ENCODE measurements at regions not wholly inside any gene's neighbourhood (a gene's known extent, or its start where the extent isn't known, plus 50 kb on each side); places are given as distances from the start of the nearest gene placed in this dataset.
A peak's percentile ranks its signal among the peaks of the same experiment; 100 is the strongest.

GRCh38 chr12:124655698-124656516 lies 88.5 kb upstream of the NCOR2 start:
- Histone ChIP-seq H3K27me3 (ENCODE audit: insufficient read depth, low read length) (no peaks in the 10 kb centered on the region), H4K5ac (ENCODE audit: insufficient read length, low read depth, low read length) (no peak overlapping the region), H3K23ac (ENCODE audit: insufficient read length, low read depth, low read length) (no peak overlapping the region), H2AK5ac (ENCODE audit: insufficient read length, low read length) (no peak overlapping the region), H3K56ac (ENCODE audit: insufficient read length, low read depth, low read length) (no peak overlapping the region), H3K79me2 (ENCODE audit: insufficient read depth, low read length) (no peaks in the 10 kb centered on the region), H3K4ac (ENCODE audit: low read depth, low read length) (no peak overlapping the region), H3K9me3 (ENCODE audit: control insufficient read depth, low read depth, low read length) (no peaks in the 10 kb centered on the region), H3K14ac (ENCODE audit: insufficient read depth, low read length) (peak overlapping the region; percentile 24; the same call in 1 of the 2 replicates), H2BK5ac (ENCODE audit: insufficient read length, low read length) (no peak overlapping the region), H3K79me1 (ENCODE audit: insufficient read depth, low read depth, low read length, poor library complexity, severe bottlenecking) (no peaks in the 10 kb centered on the region), H3K4me2 (ENCODE audit: insufficient read depth, insufficient read length, low read length) (peak overlapping the region; percentile 38), H4K20me1 (ENCODE audit: control insufficient read depth, insufficient read depth, insufficient read length) (no peaks in the 10 kb centered on the region), H3T11ph (ENCODE audit: low read length) (no peak overlapping the region), H2BK120ac (ENCODE audit: low read depth, low read length, poor library complexity, severe bottlenecking) (no peak overlapping the region), H2BK20ac (ENCODE audit: low read depth, low read length, poor library complexity, severe bottlenecking) (no peak overlapping the region), H3K27ac (ENCODE audit: insufficient read length, low read depth, low read length) (no peak overlapping the region), H4K91ac (ENCODE audit: insufficient read length, low read depth, low read length) (no peak overlapping the region), H2BK12ac (ENCODE audit: insufficient read length, low read depth, low read length) (no peak overlapping the region), H3K18ac (ENCODE audit: insufficient read length, low read depth, low read length) (peak overlapping the region; percentile 40), H2BK15ac (ENCODE audit: low read depth, low read length) (no peak overlapping the region), H3K4me1 (ENCODE audit: insufficient read depth, low read length) (0 out of 2 replicates have a peak, but pooled peaks cover 2% of the 10 kb centered on the region), H3K23me2 (ENCODE audit: insufficient read length, low read depth, low read length, poor library complexity, severe bottlenecking) (no peaks in the 10 kb centered on the region), H2AFZ (ENCODE audit: low read length) (no peak overlapping the region), H4K8ac (replicated peaks; ENCODE audit: insufficient read length, low read depth, low read length) (no peak overlapping the region), H3K9ac (ENCODE audit: extremely low read depth, insufficient read length, low read length) (no peak overlapping the region)
- DNase-seq = peak; percentile 89
- peak overlapping the region; percentile 9 to 17; a peak in 3 of 5 replicates for H3K4me3 Mint-ChIP-seq
- no CpG with 5 or more reads among the region's 20 CpGs for WGBS (ENCODE audit: extremely low coverage, insufficient read length, low lambda C conversion rate)
- H3K27ac Mint-ChIP-seq = peak overlapping the region; percentile 66 to 91 (median 91)
- H3K4me1 Mint-ChIP-seq = peaks cover 26 to 29% of the 10 kb centered on the region in 2 experiments
- H3K36me3 Mint-ChIP-seq (ENCODE audit: insufficient read depth in 1 of 3, low read depth in 3 of 3) = no peaks in the 10 kb centered on the region
- peak; percentile 51; the same call in 2 of the 3 replicates for TF ChIP-seq CTCF (conservative IDR thresholded peaks at IDR 0.05)
- H3K9me3 Mint-ChIP-seq = no peaks in the 10 kb centered on the region
- peaks cover 2% of the 10 kb centered on the region; the same call in 1 of the 2 replicates for H3K27me3 Mint-ChIP-seq (ENCODE audit: low read depth)

All from H9 (cell line).